ENCODE measurements at regions not wholly inside any gene's neighbourhood (a gene's known extent, or its start where the extent isn't known, plus 50 kb on each side); places are given as distances from the start of the nearest gene placed in this dataset.

DNA sequence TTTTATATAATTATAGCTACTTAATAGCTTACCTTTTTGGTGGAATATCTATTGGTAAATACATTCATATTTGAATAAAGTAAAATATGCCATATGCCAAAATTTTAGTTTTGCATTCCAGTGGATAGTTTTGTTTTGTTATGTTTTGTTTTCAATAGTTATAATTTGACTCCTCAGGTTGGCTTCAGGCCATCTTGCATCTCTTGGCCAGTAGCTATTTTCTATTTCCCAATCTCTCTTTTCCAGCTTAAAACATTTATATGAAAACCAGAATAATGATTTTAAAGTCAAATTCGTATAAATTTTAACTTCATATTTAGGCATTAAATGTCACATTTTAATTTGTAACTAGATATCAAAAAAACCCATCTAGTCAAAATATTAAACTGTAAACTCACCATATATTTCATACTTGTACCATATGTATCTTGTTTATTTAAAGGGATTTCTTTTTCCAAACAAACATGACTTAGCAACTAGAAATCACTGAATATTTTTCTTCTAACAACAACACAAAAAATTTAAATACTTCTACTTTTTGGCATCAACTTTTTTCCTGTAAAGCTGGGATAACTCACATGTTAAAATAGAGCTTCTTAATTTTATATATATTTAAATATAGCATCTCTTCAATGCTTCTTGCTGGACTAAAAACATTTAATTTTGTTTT, 1209.6 kb downstream of the PCDH7 start:
- no peak for DNase-seq (ENCODE audit: low read depth in 2 of 2)

DNA sequence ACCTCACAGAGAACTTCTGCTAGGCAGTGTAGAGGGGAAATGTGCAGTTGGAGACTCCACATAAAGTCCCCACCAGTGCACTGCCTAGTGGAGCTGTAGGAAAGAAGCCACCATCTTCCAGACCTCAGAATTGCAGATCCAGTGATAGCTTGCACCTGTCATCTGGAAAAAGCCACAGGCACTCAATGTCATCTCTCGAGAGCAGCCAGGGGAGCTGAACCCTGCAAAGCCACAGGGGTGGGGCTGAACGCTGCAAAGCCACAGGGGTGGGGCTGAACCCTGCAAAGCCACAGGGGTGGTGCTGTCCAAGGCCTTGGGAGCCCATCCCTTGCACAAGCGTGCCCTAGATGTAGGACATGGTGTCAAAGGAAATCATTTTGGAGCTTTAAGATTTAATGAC, 1226.3 kb downstream of the PCDH7 start:
- no peak for DNase-seq (ENCODE audit: low read depth in 2 of 2)

DNA sequence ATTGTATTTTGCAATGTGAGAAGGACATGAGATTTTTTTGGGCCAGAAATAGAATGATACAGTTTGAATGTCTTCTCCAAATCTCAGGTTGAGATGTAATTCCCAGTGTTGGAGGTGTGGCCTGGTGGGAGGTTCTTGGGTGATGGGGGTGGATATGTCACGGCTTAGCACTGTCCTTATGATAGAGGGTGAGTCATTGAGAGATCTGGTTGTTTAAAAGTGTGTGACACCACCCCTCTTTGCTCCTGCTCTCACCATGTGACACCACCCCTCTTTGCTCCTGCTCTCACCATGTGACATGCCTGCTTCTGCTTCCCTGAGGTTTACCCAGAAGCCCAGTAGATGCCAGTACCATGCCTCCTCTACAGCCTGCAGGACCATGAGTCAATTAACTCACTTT, 1226.9 kb downstream of the PCDH7 start:
- DNase-seq (ENCODE audit: low read depth in 2 of 2) = no peak

DNA sequence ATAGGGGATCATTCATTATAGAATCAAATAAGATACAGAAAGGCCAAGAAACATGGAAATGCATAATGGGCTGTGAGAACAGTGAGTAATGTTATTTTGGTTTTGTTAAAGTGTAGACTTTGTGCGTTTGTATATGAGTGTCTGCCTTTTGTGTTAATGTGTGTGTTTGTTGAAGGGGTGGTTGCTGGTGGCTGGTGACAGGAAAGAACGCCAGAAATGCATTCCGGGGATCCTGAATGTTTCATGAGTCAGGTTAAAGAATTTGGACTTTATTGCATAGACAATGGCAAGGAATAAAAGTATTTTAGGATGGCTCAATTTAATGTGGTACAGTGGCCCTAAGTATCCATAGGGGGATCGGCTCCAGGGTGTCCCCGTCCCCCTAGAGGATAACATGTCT, 1228.9 kb downstream of the PCDH7 start:
- DNase-seq (ENCODE audit: low read depth in 2 of 2) = no peak

DNA sequence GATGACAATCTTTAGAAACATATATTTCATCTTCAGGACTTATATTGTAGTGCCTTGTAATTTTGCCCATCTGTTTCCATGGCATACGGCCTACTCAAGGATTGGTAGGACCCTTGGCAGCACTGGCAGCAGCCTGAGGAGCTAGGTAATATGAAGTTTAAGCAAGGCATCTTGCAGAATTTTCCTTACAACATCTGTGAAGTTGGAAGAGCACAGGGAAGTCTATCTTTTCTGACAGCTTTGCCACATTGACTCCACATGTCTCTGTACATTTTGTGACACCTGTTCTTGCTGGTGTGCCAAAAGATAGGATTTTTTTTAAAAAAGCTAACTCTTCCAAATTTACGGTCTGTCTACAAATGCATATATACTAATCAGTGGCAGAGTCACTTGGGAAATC, 1235.2 kb downstream of the PCDH7 start:
- DNase-seq (ENCODE audit: low read depth in 2 of 2) = no peak

DNA sequence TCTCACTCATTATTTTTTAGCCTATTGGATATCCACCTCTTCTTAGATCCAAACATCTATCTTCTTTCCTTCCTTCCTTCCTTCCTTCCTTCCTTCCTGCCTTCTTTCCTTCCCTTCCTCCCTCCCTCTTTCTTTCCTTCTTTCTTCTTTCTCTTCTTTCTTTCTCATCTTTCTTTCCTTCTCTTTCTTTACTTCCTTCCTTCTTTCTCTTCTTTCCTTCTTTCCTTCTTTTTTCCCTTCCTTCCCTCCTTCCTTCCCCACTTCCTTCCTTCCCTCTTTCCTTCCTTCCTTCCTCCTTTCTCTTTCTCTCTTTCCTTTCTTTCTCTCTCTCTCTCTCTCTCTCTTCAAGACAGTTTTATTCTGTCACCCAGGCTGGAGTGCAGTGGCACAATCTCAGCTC, 1239.8 kb downstream of the PCDH7 start:
- no peak for DNase-seq (ENCODE audit: low read depth in 2 of 2)

DNA sequence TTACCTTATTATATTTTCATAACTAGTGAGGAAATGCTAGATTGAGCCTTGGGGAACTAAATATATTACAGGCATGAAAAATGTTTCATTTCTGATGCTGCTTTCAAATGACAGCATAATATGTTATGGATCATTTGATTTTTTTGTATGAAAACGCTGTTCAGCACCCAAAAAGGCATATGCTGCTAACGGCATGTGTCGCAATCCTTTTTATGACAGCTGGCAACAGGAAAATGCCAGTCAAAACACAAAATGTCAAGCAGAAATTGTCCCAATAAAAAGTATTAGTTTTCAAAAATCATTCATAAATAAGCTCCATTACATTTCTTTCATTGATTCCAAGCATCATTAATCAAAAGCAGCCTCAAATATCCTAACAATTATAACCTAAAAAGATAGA, 1244.5 kb downstream of the PCDH7 start:
- no peak for DNase-seq (ENCODE audit: low read depth in 2 of 2)

DNA sequence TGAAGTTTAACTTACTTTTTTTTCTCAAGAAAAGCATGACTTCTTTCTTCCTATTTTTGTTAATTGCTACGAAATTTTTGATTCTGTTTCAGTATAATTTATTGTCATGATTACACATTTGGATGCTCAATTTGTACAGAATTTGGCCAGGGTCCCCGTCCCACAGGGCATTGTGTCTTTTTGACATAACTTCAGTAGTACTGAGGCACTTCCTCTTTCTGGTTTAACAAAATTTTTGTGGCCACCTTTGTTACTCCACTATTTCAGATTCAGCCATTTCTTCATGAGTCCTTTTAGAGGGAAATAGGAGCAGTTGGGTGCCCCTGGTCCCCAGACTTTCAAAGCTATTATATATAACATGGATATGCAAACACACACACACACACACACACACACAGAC, 1248.7 kb downstream of the PCDH7 start:
- DNase-seq (ENCODE audit: low read depth in 2 of 2) = no peak

DNA sequence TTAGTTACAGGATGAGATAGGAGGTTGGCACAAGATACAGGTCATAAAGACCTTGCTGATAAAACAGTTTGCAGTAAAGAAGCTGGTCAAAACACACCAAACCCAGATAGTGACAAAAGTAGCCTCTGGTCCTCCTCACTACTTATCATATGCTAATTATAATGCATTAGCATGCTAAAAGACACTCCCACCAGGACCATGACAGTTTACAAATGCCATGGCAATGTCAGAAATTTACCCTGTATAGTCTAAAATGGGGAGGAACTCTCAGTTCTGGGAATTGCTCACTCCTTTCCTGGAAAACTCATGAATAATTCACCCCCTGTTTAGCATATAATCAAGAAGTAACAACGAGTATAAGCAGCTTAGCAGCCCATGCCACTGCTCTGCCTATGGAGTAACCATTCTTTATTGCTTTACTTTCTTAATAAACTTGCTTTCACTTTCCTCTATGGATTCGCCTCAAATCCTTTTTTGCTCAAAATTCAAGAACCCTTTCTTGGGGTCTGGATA, 1254.4 kb downstream of the PCDH7 start:
- no peak for DNase-seq (ENCODE audit: low read depth in 2 of 2)

DNA sequence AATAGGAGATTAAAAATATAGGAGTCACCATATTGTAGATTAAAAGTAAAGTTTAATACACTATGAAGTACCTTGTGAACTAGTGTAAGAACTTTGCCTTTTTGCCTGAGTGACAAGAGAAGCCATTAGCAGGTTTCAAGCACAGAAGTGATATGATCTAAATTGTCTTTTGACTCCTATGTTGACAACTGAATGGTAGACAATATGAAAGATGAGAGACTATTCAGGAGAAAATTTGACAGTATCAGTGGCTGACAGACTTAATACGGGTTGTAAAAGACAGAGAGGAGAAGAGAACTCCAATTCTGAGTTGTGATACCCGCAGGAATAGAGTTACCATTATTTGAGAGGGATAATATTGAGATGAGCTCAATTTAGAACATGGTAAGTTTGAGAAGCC, 1259.8 kb downstream of the PCDH7 start:
- no peak for DNase-seq (ENCODE audit: low read depth in 2 of 2)

DNA sequence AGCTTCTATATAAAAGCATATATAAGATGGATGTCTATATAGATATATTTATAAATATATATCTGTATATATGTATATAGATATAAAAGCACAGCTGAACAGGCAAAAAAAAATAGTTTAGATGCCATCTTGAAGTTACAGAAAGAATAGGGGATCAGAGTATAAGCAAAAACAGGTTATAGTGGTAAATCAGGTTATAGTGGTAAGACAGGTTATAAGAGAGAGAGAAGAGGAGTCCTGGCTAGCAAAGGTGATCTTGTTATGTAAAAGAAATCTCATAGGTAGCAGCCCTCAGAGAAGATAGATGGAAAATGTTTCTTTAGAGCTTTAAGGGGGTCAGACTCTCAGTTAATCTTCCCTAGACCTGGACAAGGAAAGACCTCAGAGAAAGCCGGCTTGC, 1263.1 kb downstream of the PCDH7 start:
- DNase-seq (ENCODE audit: low read depth in 2 of 2) = no peak

DNA sequence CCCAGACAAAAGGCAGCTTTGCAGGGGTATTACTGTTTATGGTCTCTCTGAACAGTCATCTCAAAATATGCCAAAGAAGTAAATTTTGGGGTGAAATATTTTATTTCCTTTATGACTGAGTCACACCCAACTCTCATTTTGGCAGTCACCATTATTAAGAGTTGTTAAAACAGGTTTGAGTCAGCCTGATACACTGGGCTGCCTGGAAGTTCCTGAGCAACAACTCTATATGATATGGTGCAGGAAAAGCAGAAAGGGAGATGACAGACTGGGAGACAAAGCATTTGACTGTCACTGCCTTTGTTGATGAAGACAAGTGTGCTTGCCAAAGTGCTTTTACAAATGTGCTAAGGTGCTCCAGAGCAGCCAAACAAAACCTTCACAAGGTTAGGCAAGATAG, 1263.5 kb downstream of the PCDH7 start:
- DNase-seq (ENCODE audit: low read depth in 2 of 2) = no peak

DNA sequence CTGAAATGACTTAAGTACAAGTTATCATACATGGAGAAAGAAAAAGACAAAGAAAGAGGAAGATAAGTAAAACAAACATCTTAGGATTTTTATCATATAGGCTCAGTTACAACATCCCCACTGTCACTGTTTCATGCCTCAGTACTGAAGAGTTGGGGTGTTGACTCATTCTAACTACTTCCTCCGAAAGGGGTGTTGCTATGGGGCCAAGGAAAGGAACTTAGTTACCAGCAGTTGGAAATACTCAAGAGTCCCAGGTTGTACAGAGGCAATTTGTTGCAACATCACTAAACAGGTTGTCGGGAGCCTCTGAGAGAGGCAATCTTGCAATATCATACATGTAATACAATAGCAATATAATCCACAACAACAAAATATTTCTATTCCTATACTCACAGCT, 1264.7 kb downstream of the PCDH7 start:
- no peak for DNase-seq (ENCODE audit: low read depth in 2 of 2)

DNA sequence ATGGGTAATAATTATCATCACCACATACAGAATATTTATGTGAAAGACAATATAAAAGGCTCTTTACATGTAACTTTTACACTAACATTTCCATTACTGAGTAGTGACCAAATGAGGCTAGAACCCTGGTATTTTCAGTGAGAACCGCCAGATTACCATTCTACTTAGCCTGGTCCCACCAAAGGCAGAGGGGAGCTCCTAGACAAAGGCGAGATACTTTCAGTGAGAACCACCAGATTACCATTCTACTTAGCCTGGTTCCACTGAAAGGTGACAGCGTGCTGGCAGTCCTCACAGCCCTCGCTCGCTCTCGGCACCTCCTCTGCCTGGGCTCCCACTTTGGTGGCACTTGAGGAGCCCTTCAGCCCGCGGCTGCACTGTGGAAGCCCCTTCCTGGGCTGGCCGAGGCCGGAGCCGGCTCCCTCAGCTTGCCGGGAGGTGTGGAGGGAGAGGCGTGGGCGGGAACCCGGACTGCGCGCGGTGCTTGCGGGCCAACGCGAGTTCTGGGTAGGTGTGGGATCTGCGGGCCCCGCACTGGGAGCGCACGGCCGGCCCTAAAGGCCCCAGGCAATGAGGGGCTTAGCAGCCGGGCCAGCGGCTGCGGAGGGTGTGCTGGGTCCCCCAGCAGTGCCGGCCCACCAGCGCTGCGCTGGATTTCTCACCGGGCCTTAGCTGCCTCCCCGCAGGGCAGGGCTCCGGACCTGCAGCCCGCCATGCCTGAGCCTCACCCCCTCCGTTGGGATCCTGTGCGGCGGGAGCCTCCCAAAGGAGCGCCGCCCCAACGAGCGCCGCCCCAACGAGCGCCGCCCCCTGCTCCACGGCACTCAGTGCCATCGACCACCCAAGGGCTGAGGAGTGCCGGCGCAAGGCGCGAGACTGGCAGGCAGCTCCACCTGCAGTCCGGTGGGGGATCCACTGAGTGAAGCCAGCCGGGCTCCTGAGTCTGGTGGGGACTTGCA, 1276.1 kb downstream of the PCDH7 start:
- no peak for DNase-seq (ENCODE audit: low read depth in 2 of 2)

DNA sequence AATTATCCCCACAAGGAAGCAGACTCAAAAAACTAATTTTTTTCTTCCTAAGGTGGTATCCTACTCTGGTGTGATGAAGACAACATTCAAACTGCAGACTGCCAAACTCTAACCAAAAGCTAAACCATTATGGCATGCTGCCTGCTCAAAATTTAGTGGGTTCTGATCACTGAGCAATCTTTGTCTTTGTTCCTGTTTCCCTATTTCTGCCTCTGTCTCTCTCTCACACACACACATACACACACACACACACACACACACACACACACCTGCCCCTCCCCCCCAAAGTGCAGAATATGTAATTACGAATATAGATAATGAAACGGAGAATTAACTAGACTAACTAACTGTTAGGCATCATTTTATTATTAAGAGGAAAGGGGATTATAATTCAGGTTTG, 1278.6 kb downstream of the PCDH7 start:
- no peak for DNase-seq (ENCODE audit: low read depth in 2 of 2)

DNA sequence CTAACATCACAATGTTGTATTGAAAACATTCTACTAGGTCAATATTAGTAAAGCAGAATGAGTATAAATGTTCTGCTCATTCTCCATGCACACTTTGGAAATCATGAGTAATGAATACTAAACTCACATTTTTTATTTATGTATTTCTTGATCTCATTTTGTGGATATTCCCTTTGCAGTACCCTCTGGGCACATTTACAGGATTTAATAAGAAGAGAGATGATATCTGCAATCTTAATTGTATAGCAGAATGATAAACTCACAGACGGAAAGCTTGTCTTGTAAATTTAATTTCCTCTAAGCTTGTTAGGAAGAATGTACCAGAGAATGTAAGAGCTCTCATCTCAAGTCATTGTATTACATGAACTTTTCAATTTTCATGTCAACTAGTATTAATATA, 1279.7 kb downstream of the PCDH7 start:
- no peak for DNase-seq (ENCODE audit: low read depth in 2 of 2)

DNA sequence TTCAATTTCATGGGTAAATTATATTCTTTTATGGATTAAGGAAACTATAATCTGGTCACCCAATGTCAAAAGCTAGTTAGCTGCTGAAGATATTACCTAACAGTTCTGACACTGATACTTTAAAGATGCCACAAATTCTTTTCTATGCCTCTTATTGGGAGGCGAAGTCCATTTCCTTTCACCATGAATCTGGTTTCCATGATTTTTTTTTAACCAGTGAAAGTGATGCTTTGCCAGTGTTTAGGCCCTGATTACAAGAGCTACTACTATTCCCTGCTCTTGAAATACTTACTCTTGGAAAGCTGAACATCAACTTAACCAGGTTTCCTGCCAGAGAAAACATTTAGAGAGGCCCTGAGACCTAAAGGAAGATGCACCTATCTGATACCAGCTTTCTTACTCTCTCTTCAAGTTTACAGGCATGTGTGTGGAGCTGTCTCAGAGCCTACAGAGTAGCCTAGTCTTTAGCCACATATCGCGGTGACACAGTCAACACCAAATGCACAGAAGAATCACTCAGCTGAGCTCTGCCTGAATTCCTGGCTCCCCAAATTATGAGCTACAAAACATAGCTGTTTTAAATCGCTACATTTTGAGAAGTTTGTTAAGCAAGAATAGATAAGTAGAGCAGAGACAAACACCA, 1280.8 kb downstream of the PCDH7 start:
- DNase-seq (ENCODE audit: low read depth in 2 of 2) = no peak

DNA sequence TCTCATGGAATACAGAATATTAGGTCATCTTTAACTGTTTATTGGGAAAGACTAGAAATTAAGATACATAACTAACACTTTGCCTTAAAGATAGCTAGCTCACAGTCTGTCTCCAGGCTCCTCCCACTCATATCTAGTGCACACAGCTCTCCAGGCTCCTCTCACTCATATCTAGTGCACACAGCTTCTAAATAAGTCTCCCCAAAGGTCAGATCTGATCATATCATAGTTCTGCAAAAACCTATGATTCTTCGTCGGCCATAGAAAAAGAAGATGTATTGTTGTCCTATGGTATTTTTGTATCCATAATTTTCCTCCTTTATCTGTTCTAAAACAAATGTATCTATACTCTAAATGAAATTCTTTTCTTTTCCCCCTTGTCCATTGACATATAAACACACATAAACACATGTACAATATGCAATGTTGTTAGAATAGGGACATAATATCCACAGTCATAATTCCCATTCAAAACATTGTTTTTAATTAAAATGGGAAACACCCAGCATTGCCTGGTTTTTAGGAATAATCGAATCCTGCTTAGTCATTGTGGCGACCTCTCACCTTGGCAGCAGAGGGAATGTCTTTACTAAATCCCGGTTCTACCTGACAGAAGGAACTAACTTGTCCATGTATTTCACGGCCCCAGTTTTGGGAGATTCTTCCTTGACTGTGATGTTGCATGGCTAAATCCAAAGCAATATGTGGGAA, 1282.0 kb downstream of the PCDH7 start:
- no peak for DNase-seq (ENCODE audit: low read depth in 2 of 2)

DNA sequence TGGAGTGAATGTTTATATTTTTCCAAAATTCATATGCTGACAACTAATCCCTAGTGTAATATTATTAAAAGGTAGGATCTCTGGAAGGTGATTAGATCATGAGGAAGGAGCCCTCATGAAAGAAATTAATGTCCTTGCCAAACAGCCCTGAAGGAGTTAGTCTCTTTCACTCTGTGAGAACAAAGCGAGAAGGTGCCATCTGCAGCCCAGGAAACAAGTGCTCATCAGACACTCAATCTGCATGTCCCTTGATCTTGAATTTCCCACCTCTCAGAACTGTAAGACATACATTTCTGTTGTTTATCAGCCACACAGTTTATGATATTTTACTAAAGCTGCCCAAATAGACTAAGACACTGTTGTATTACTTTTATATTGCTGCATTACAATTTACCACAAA, 1283.4 kb downstream of the PCDH7 start:
- no peak for DNase-seq (ENCODE audit: low read depth in 2 of 2)

DNA sequence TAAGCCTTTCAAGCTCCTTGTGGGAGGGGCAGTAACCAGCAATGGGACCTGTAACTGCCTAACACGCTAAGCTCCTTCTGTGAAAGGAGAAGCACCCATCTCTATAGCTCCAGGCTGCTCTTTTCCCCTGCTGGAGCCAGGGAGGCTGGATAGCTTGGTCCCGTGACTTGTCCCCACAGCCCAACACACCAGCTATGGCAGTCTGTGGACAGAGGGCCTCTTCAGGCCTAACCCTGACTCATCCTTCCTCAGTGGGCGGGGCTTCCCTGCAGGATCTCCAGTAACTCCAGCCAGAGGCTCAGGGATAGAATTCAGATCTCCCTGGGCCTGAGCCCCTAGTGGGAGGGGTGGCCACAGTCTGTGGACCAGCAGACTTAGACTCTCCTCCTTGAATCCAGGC, 1290.1 kb downstream of the PCDH7 start:
- DNase-seq (ENCODE audit: low read depth in 2 of 2) = no peak

DNA sequence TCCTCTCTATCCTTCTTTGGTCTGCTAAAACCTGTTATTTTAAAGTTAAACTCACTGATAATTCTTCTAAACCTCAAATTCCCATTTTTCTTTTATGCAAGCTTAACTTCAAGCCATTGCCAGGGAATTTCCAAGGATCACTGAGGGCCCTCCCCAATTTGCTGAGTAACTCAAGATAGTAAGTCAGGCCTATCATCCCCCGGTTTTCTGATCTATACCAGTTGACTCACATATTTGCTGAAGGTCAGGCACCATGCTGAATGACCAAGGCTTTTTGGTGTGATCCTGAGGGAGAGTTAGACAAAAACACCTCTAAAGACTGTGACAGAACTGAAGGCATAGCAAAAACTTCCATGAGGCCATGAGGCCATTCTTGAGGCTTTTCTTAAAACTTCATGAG, 1301.9 kb downstream of the PCDH7 start:
- DNase-seq (ENCODE audit: low read depth in 2 of 2) = no peak

DNA sequence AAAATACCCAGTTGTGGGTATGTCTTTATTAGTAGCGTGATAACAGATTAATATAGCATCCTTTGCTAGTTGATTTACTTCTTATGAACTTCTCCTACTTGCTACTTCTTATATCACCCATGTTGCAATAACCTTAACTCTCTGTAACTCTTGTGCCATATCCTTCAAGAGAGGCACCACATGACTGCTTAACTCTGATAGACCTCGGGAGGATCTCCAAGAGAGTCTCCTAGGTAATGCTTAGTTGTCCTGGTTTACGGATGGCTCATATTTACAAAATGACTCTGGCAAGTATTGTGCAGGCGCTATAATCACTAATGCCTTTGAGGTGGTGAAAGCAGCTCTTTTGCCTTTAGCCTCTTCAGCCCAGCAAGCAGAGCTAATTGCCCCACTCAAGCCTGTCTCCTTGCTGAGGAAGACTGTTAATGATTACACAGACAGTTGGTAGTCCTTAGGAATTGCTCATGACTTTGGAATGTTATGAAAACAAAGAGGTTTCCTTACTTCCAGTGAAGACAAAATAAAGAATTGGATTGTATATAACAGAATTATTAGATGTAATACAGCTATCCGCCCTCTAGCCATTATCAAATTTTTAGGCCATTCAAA, 1305.8 kb downstream of the PCDH7 start:
- DNase-seq (ENCODE audit: low read depth in 2 of 2) = no peak

Data from stimulated activated CD4-positive, alpha-beta T cell treated with anti-CD3 and anti-CD28 coated beads, Interleukin-1b, Interleukin-23, amount 100 ng/mL, for 4 hours (primary cell).